Inferior parietal cortex (tissue), 1 donor: ENCODE measurements at regions not wholly inside any gene's neighbourhood (a gene's known extent, or its start where the extent isn't known, plus 50 kb on each side); places are given as distances from the start of the nearest gene placed in this dataset.

Experiments used
- DNase-seq: peaks from one replicate; pipeline ENCODE4 v3.0.0-alpha.2; 2016; ENCODE audit errors: extremely low spot score

DNA sequence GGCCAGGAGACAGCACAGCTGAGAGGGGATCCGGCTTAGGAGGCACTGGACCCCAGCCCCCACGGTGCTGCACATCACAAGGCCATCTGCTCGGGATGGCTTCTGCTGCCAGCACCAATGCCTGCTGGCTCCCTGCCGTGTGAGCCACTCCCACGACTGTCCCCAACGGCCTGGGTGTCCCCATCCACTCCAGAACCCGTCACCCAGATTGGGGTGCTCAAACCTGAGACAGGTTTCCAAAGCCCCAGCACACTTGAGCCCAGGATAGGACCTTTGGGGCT is 102.4 kb downstream of the RFLNA start:
- no peak for DNase-seq

DNA sequence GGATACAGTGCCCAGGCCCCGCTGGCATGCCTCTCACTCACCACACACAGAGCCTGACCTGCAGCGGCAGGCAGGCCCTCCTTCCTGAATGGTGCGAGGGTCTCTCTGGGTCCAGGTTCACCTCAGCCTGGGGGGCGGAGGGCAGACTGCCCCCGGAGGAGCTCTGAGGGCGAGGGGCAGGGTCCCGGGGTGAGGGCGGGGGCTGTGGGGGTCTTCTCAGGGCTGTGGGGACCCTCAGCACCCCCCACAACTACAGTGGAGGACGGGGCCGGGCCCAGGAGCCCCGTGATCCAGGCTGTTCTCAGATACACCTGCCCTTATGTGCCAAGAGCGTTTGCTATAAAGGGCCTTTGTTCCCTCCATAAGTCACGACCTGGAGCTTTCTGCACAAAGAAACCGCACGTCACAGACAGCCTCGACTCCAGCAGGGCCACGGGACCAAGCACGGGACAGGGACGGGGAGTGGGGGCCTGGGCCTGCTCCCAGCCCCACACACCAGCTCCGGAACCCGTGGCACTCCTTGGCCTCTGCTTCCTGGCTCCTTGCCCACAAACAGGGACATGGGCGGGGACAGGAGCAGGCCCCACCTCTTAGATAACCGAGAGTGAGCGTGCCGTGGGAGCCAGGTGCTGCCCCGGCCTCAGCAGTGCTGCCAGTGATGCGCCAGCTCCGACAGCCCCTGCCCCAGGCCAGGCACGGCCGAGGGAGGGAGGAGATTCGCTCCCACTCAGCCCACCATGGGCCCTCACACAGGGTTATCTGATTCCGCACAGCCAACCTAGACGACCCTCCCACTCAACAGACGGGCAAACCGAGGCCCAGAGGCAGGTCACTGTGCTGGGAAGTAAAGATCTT is 101.9 kb downstream of the RFLNA start:
- no peak for DNase-seq

DNA sequence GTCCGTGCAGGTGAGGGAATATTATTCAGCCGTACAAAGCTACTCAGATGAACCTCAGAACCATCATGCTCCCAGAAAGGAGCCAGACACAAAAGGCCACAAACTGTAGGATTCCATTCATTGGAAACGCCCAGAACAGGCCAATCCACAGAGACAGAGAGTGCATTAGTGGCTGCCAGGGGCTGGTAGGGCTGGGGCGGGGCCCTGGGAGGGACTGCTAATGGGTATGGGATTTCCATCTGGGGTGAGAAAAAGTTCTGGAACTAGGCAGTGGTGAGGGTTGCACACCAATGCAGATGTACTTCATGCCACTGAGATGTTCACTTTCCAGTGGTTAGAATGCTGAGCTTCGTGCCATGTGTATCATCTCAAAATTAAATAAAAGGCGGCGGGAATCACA is 101.1 kb downstream of the RFLNA start:
- no peak for DNase-seq

DNA sequence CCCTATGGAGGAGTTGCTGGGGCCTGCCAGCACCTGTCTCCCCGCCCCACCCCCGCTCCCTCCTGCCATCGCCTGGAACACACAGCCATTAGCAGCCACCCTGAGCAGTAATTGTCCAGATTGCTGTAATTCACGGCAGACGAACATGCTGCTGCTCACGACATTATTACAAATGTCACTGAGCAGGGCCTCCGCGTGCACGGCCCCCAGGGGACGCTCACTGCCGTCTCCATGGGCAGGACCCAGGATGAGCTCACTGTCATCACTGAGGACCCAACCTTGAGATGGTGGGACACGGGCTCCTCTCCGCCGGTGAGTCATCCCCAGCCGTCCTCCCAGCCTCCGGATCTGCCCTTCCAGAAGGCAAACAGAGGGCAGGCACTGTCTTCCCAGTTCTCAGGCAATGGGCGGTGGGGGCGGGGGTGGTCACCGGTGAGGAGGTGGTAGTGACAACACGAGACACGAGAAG is 100.4 kb downstream of the RFLNA start:
- DNase-seq: no peak

DNA sequence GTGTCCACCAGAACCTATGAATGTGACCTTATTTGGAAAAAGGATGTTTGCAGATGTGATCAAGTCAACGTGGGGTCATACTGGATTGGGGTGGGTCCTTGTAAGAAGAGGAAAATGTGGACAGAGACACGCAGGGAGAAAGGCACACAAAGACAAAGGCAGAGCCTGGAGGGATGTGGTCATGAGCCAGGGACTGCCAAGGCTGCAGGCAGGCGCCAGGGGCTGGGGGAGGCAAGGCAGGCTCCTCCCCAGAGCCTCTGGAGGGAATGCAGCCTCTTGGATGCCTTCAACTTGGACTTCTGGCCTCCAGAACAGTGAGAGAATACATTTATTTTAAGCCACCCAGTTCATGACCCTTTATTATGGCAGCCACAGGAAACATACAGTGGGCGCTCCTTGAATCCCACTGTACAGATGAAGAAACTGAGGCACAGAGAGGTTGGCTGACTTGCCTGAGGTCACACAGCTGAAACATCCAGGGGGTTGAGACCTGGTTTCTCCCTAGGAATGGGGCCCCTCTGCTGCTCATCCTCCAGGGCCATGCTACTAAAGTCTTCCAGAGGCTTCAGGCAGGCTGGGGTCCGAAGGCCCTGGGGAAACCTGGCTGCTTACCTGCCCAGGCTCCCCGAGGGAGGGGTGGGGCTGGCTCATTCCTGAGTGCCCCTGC is 99.7 kb downstream of the RFLNA start:
- DNase-seq: no peak

DNA sequence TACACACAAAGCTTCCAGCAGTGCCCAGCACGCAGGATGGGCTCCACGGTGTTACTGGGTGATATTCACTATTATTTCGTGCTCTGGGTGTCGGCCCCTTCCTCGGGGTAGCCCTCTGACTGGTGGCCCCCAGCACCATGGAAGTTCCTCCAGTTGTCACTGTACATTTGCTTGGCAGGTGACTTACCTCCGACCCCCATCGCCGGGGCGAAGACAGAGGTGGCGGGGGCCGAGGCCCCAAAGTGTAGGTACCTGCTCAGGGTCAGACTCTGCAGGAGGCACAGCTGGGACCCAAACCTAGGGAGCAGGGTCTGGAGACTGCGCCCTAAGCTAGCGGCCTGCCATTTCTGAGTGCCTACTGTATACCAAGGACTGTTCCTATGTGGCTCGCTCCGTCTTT is 98.9 kb downstream of the RFLNA start:
- DNase-seq: no peak

DNA sequence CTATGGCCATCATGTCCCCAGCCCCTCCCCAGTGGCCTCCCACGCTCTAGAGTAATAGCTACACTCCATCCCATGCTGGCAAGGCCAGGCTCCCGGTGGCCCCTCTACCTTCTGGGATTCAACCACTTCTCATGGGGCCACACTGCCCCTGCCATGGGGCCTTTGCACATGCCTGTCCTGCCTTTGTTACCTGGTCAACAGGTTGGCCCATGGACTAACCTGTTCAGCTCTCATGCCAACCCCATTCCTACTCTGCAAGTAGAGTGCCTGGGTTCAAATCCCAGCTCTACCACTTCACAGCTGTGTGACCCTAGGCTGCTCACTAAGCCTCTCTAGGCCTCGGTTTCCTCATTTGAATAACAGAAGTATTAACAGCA is 98.5 kb downstream of the RFLNA start:
- DNase-seq: no peak

DNA sequence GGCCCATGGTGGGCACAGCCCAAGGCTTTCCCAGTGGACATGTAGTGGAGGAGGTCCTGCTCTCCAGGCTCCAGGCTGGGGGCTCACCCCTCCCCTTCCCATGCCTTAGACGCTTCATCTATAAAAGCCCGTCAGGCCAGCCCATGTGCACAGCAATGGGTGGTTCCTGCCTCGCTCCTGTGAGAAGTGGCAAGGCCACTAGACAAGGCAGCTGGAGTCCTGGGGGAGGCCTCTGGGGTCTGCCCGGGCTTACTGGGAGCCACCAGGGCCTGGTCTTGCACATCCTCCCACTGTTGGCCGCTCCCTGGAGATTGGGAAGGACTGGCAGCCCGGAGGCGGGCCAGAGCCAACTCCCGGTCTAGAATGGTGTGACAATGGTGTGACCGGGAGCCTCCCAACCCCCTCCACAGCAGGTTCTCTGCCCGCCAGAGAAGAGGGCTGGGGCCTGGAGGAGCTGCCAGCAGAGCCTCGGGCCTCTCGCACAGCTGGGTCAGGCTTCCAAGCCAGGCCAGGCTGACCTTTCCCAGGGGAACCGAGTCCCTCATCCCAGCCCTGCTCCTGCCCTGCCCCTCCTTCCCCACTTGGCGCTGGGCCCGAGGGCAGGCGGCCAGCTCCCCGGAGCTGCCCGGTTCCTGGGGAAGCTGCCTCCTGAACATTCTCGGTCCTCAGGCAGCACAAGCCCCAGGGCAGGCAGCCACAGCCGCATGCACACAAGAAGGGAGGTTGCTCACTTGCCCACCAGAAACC is 97.9 kb downstream of the RFLNA start:
- DNase-seq: no peak

DNA sequence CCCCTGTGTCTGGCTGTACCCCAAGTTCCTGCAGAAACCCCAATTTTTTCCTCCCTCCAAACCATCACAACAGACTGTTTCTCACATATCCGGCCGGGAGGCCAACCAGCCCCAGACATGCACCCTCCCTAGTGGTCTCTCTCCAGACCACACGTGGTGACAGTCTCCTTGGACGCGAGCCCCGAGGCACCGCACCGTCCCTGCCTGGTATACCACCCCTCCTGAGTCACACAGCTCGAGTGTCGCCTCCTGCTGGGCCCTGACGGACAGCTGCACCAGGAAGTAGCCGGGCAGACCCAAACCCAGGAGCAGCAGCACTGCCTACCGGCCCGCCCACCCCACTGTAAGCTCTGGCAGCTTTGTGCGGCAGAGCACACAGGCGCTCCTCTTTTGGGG is 97.4 kb downstream of the RFLNA start:
- no peak for DNase-seq

DNA sequence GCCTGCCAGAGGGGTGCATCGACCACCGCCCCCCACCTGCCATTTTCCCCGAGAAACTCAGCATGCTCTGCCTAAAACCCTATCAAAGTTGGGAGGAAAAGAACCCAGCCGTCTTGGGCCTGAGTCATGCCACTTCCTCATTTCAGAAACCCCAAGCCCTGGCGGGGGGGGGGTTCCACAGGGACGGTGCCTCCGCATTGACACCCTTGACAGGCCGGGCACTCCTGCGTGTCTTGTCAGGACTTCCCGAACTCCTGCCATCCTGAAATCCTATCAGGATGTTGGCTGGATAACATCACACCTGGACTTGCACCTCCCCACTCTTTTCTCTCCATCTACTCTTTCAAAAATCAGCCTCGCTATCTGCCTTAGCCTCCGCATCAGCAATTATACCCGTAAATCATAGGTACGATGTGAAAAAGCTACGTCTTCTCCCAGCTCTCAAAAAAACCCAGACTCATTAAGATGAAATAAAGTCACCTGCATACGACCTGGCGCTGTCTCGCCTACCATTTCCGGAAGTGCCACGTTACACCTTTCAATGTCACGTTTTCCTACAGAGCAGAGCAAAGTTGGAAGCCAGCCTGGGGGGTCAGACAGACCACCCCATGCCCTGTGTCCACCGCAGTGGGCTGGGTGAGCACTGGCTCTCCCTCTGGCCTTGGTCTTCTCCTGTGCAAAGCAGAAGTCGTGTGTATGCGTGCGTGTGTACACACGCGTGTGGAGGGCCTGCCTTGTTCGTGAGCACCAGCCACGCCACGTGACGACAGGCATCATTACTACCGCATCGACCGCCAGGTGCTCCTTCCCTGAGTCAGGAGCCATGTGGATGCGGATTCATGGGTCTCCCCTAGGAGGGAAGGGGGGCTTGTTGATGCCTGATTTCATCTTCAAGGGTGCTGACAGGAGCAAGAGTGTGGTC is 96.7 kb downstream of the RFLNA start:
- DNase-seq: no peak

DNA sequence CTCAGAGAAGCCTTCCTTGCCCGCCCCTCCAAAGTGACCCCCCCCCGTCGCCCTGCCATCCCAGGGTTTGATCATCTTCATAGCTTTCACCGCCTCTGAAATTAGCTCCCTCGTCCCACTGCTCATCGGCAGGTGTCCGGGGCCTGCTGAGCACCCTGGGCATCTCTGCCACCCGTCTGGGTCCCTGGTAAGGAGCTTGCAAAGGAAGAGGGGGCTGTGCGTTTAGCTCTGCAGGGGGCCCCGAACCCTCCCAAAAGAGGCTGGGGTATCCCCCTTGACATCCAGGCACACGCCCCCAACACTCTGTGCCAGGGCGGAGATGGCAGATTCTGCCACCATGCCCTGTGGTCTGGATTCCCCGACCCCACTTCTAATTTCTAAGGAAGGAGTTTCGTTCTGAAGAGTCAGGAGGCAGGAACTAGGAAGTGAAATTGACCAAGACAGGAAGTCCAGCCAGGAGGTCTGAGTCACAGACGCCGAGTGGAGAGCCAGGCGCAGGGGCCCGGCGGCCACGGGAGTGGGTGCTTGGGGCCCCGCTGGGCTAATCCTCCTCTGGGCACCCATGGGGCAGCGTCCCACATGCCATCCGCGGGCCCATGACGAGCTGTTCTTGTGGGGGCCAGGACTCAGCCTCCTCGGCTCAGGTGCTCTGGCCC is 95.7 kb downstream of the RFLNA start:
- DNase-seq: no peak

DNA sequence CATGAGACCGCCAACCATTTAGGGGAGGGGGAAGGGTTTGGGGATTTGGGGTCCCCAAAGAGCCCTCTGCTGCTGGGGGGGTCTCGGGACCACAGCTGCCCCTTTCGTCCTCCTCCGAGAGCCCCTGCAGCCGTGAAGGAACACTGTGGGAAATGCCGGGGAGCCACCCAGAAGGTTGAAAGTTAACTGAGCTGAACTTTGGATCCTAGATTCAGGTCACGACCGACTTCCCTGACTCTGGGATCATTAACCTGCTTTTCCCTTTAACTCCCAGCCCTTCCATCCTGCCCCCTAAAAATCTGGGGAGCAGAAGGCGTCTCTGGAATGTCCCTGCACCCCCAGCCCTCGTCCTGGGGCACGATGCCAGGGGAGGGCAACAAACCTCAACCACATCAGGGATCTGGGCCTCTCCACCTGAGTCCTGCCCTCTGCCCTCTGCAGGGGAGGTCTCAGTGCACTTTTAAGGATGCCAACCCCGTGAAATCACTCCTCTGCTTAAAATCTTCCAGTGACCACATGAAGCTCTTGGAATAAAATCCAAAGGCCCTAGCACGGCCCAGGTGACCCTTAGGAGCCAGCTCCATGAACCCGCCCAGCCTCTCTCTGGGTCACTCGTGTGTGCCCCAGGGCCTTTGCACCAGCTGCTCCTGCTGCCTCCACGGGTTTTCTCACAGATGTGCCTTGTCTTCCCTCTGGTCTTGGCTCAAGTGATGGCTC is 95.0 kb downstream of the RFLNA start:
- no peak for DNase-seq

DNA sequence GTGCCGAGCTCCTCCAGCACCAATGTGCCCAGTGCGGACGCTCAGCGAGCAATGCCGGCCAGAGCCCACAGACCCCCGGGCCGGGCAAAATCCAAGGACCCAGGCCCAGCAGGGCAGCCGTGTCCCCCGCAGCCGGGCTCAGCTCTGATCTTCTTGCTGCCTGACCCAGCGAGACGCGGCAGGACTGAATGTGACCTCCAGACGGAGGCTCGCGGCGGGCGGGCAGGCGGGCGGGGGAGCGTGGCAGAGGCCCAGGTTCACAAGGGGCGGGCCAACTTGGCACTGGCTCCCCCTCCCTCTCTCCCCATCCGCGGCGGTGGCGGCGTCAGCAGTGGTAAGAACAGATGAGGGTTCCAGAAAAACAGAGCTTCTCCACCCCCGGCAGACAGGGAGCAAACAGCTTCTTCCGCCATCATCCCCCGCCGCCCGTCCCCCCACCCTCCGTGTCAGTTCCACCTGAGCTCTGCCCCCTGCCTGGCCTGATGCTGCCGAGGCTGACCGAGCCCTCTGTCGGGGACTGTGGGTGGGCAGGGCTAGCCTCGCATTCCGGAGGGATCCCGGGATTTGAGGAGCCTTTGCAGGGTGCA is 94.3 kb downstream of the RFLNA start:
- DNase-seq: no peak

DNA sequence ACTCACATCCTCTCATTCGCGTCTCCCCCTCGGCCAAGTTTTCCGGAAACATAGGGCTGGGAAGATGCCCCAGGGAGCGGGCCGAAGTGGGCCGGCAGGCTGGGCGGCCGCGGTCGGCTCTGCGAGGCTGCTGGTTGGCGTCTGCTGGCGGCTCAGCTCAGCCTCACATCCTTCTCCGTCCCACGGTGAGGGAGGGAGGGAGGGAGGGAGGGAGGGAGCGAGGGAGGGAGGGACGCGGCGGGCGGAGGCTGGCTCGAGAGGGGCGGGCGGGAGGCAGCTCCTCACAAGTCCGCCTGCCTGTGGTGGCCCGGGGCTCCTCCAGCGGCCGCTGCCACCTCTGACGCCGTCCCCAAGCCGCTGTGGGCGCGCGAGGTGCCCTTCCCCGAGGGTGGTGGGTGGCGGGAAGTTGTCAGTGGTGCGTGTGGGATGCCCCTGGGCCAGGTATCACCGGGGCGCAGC is 93.8 kb downstream of the RFLNA start:
- DNase-seq: no peak

DNA sequence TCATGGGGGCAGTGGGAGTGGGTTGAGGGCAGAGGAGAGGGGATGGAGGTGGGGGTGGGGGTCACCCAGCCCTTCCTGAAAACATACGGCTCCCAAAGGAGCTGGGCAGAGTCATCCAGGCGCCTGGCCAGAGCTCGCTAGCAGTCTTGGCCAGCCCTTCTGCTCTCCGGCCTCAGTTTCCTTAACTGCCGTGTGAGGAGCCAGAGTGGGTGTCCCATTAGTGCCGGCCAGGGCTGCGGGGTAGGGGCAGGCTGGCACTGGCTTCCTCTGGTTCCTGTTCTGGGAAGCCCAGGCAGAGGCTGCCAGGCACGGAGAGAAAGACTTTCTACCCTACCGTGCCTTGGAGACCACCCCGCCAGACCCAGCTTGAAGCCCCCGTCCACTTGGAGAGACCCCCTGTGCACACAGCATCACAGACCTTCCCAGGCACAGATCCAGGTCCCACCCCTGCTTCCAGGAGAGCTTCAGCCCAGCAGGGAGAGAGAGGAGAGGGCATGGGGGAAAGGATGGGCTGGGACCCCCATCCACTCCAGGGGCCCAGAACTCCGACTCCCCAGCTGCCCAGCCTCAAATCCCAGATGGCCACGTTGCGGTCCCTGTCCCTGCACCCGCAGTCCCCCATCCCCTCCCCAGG is 93.3 kb downstream of the RFLNA start:
- no peak for DNase-seq

DNA sequence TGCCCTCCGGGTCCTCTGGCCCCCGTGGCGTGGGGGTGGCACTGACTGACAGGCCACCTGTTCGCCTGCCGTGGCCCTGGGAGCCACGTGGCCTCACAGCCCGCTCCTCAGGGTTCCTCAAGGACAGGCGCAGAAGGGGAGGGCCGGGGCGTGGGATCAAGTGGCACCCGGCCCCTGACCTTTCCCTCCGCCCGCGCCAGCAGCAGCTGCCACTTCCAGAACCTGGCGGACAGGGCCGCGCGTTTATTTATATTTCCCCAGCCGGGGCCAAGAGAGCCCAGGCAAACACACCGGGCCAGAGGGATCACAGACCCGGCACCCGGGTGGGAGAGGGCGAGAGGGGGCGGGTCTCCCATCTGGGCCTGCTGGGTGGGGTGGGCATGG is 92.6 kb downstream of the RFLNA start:
- no peak for DNase-seq

DNA sequence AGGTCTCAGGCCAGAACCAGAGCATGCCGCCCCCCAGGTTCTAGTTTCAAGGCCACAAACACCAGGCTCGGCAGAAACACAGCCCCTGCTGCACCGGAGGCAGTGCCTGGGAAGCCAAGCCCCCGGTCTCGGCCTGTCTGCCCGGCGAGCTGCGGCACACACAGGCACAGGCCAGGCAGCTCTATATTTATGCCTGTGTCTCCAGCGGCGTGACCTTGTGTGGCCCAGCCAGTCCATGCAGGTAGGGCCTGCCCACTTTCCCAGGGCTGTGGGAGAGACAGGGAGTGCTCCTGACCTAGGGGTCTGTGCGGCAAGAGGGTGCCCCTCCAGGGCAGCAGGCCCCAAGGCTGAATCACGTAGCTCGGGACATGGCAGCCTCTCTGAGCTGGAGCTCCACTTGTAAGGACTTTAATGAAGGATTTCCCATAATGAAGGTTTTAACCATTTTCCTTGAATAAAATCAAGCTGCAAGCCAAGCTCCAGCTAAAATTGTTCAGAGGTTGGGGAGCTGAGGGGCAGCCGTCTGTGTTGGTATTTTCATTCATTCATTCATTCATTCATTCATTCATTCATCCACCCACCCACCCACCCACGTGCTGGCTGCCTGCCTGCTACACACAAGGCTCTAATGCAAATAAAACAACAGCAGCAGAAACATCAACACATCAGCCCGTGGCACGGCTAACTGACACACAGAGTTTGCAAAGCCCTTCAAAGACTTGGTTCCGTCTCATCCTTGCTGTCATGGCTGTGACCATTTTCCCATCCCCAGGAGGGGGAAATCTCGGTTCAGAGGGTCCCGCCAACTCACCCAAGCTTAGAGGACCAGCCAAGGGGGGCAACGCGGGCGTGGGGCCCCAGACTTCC is 92.0 kb downstream of the RFLNA start:
- no peak for DNase-seq

DNA sequence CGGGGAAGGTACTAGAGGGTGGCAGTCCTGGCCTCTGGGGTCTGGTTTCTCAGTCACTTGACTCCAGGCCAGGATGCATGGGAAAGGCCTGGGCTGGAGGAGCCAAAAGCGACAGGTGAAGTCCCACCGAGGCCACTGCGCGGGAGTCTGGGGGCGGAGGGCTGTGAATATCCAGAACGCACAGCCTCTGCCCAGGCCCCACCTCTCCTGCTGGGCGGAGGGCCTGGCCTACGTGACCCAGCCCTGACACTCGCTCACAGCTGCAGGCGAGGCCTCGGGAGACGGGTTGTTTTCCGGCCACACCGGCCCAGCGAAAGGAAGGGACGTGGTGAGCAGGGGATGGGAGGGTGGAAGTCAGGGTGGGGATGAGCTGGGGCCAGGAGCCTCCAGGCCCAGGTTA is 91.2 kb downstream of the RFLNA start:
- no peak for DNase-seq
